NCI-H1048 (cell line): ENCODE measurements at regions not wholly inside any gene's neighbourhood (a gene's known extent, or its start where the extent isn't known, plus 50 kb on each side); places are given as distances from the start of the nearest gene placed in this dataset.

ENCODE experiments used
- DNase-seq: peaks from one replicate; lab custom pipeline; 2025; lab: John Stamatoyannopoulos, UW

GRCh38 chr13:78979349-78979748, 320.4 kb upstream of the OBI1 start:
- no peak for DNase-seq

DNA sequence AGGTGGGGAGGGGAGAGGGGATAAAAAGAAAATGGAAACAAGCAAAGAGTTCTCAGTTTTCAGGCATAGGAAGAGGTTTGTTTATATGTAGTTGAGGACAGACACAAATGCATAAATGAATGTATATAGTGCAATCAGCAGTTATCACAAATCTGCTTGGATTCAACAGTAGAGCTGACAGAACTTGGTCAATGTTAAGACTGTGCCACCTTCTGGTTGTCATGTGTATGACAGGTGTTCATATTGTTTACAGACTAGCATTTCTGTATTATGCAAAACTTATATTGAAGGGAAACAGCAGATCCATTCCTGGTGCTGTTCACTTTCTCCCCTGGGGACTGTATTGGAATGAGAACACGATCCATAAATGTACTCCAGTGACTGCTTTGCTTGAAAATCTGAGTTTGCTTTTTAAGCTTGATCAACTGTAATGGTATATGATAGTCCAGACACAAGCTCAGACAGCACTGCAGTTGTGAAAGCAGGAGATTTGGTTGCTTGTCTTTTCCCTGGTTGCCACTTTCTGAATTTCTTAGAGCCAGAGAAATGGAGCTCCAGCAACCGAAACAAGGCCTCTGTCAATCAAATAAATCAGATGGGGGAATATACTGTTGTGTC, 319.5 kb upstream of the OBI1 start:
- DNase-seq, result peak; percentile 43

- no peak for DNase-seq
Measured at GRCh38 chr13:78977311-78977710, 318.4 kb upstream of the OBI1 start.

DNA sequence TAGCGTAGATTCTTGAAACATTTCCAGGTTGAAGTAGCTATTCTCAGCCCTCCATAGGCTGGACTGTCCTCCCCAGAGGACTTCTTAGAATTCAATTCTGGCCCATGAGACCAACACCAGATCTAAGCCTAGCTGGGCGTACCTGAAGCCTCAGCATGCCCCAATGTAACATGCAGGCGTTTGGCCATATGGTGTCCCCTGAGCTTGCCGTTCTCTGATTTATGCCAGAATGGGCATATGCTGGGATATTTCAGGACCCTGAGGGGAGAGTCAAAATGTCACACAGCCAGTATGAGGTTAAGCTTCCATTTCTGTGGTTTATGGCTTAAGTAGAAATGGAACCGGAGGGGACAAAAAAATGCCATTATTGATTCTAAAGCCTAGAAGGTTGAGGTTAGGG, 317.7 kb upstream of the OBI1 start:
- no peak for DNase-seq

- DNase-seq, result no peak
Measured at GRCh38 chr13:78972561-78972960, 313.6 kb upstream of the OBI1 start.

DNA sequence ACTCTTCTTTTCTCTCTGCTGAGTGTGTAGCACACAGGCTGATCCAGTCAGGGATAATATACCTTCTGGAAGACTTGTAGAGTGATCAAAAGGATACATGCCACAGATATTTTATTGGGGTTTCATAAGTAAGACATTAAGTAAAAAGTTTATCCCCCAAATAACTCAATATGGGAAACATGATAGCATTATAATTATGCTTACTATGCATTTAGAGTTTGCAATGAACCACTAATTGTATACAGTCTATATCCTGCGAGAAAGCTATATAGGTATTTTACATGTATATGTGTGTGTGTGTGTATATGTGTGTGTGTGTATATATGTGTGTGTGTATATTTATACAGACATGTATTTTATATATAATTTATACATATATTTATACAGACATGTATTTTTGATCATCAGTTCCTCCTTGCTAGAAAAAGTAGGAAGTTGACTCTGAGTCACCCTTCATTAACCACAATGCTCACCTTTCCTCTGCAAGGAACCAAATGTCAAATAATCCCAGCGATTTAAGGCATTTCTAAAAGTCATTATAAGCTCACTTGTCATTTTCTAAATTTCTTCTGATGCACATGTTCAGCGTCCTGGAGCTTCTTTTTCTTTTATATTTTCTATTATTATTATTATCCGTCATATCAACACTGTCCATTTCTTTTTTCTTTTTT, 312.5 kb upstream of the OBI1 start:
- no peak for DNase-seq

DNA sequence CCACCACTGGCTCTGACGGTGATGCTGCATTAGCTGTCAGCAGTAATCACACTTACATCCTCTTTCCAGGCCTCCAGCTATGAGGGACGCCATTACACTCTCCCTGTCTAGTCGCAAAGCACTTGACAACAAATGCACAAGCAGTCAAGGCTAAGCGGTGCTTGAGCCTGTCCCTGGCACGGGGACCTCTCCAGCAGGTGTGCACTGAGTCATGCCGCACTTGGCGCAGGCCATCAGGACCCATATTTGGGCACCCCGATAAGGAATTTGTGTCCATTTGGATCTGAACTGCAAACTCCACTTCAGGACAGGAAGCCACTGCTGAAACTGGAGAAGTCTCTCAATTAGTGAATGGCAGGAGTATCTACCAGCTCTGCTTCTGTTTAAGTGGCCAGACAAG, 301.9 kb upstream of the OBI1 start:
- DNase-seq, result no peak

DNA sequence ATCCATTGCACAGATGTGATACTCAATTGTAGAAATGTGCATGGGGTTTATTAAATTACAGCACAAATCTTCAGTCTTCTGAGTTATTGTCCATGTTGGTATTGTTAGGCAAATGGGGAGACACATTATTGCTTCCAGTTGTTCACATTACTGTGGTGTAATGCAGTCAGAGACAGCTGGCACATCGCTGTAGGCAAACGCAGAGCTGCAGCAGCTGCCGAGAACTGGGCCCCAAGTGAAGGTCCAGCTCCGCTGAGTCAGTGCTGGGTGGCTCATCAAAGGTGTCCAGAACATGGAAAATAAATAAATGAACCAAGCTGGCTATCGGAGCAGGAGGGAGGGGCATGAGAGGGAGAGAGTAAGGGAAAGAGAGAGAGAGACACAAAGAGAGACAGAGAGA, 299.1 kb upstream of the OBI1 start:
- no peak for DNase-seq

- DNase-seq, result no peak
Measured at GRCh38 chr13:78940455-78941130, 281.6 kb upstream of the OBI1 start.

DNA sequence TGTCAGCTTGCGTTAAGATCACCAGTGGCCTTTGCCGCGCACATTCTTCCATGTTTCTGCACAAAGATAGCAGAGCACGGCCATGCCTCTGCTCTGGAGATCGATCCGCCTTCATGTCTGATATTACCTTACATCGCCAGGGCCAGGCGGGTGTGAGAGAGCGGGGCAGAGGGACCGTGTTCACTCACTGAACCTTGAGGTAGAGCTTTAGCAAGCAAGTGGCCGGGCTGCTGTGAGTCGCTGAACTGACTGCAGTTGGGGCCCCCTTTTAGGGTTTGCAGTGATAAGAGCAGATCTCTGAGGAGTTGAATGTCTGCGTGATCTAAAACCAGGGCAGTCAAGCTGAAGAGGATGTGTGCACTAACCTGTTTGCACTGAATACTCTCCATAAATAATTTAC, 275.4 kb upstream of the OBI1 start:
- no peak for DNase-seq

- no peak for DNase-seq
Measured at GRCh38 chr13:78915015-78915414, 256.1 kb upstream of the OBI1 start.

GRCh38 chr13:78913656-78914055, 254.7 kb upstream of the OBI1 start:
- DNase-seq, result no peak

DNA sequence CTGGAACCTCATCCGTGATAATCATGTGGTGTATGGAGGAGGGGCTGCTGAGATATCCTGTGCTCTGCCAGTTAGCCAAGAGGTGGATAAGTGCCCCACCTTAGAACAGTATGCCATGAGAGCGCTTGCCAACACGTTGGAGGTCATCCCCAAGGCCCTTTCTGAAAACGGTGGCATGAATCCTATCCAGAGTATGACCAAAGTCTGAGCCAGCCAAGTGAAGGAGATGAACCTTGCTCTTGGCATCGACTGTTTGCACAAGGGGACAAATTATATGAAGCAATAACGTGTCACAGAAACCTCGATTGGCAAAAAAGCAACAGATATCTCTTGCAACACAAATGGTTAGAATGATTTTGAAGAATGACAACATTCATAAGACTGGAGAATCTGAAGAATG, 251.2 kb upstream of the OBI1 start:
- no peak for DNase-seq

DNA sequence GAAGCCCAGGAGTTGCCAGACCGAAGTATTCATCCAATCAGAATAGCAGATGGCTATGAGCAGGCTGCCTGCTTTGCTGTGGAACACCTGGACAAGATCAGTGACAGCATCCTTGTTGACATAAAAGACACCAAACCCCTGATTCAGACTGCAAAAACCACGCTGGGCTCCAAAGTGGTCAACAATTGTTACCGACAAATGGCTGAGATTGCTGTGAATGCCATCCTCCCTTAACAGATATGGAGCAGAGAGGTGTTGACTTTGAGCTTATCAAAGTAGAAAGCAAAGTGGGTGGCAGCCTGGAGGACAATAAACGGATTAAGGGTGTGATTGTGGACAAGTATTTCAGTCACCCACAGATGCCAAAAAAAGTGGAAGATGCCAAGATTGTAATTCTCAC, 250.3 kb upstream of the OBI1 start:
- DNase-seq, result no peak

DNA sequence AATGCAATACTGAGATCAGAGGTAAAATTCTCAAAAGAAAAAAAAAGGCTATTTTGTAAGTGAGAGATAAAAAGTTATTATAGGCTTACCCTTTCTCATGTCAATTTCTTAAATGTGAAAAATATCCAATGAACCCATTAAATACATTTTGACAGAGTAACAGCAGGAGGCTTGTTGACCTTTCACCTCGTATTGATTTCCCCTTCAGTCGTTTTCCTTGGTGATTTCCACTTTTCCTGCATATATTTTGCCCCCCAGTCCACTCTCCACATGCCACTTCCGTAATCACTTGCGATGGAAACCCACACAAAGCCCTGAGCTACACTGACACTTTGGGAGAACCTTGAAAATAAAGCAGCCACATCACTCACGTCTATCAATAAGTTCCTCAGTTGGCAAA, 248.1 kb upstream of the OBI1 start:
- no peak for DNase-seq

GRCh38 chr13:78897200-78897599, 238.2 kb upstream of the OBI1 start:
- no peak for DNase-seq

GRCh38 chr13:78884571-78884970, 225.6 kb upstream of the OBI1 start:
- no peak for DNase-seq

DNA sequence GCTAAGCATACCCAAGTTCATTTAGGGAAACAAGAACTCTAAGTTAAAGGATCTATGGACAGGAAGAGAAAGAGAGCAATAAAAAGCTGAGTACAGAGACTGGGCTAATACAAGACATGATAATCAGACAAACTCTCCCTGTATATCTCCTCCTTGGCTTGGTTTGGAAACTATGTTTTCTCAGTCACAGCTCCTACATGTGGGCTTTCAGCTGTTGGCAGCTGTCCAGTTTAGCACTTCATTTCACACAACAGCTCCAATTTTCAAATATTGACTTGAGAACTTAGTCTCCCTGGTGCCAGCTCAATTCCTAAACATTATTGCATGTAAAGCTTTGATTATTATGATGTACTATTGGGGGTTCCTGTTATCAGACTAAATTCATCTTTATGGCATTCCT, 222.8 kb upstream of the OBI1 start:
- DNase-seq, result no peak

DNA sequence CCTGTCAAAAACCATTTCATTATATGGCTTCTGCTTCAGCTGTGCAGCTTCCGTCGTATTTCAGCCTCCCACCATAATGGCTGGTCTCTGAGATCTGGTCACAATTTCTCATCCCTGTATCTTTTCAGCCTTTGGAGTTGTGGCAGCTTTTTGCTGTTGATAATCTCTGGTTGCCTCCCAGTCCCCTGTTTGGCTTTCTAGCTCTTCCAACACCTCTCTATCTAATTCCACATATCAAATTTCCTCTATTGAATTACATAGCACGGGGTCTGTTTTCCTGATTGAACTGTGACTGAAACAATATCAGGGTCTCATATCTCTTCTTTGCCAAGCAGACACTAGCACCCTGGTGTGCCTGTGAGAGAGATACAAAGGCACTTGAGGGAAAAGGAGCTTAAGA, 222.1 kb upstream of the OBI1 start:
- no peak for DNase-seq

DNA sequence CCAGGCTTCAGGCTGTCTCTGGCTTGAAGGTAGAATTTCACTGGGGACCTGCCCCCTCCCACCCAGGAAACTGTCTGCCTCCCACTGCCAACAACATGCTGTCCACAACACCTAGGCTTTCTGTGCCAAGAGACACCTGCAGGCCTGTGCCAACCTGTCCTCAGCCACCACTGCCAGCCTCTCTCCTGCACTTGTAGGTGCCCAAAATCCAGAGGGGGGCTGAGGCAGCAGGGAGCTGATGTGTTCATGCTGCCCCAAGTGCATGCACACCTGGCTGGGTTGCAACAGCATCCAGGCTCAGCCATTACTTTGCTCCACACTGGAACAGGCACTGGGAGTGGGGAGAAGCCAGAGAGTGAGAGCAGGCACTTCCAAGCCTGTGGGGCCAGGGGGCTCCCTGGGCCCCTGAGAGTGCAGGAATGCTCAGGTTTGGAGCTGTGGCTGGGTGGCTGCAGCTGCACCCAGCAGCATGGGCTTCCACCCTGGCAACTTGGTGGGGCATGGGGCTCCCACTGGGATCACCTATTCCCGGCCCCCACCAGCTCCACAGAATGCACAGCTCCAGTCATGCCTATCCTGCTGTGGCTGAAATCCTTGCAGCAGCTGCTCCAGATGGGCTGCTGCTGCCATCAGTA, 218.1 kb upstream of the OBI1 start:
- DNase-seq, result no peak

DNA sequence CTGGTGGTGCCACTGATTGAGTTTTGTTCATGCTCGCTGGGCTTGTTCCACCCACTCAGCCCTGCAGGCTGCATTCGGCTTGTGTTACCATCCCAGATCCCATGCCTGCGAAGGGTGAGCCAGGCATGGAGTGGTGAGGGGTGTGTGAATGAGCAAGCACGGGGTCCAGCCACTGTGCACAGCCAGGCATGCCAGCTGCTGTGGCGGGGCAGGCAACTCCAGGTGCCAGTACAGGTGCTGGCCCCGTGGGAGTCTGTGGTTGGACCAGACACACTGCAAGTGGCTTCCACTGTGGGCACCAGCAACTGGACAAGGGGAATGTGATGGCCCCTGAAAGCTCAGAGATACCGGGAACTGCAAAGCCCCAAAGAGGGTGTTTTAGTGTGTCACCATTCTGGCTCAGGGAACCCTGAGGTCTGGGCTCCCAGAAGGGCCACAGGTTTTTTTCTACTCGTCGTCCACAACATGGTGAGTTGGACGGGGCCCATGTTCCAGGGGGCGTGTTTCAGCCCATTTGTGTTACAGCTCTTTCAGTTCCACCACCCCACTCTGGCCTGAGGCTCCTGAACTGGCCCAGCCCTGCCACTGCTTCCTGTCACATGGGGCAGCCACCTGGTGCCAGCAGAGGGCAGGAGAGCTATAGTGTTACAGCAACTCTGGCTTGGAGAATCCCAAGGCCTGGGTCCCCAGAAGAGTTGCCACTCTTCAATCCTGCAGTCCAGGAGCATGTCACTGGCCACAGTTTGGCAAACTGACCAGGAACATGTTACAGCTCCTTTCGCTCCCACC, 217.0 kb upstream of the OBI1 start:
- DNase-seq, result no peak

DNA sequence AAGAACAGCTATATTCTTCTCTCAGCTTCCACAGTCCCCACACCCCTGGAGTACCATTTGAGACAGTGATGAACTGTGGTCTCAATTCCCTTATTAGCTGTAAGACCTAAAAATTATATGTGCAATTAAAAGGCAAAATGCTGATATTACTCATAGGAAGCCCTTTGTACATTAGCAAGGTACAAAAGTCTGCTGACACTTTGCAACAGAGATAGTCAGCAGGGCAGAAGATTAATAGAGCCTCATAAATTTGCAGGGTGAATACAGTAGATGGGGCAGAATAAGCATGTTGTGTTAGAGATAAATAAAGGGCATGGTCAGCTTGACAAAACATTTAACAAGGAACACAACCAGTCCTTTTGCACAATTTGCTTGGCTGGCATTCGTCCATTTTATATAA, 210.0 kb upstream of the OBI1 start:
- no peak for DNase-seq
